ENCODE measurements at regions not wholly inside any gene's neighbourhood (a gene's known extent, or its start where the extent isn't known, plus 50 kb on each side); places are given as distances from the start of the nearest gene placed in this dataset.

- Histone ChIP-seq H3K4me1 (replicated peaks in 1 of 2; ENCODE audit: control insufficient read depth in 2 of 2, insufficient read depth in 2 of 2, low read length in 2 of 2) (peaks cover 20 to 25% of the 10 kb centered on the region in 2 experiments; a peak in 4 of 5 replicates), H3K36me3 (ENCODE audit: control insufficient read depth, insufficient read depth, low read length) (no peaks in the 10 kb centered on the region), H3K9ac (ENCODE audit: insufficient read depth in 1 of 2, low read depth in 2 of 2, low read length in 2 of 2) (no peak overlapping the region; a peak in 1 of 4 replicates), H2AFZ (ENCODE audit: low read depth, low read length) (0 out of 2 replicates have a peak overlapping the region, but pooled peaks have one; percentile 70), H3K27ac (ENCODE audit: extremely low read depth, low read depth, low read length) (peak overlapping the region; percentile 84; the same call in 2 of the 3 replicates), H4K20me1 (replicated peaks; ENCODE audit: control insufficient read depth, insufficient read depth, low read length) (no peaks in the 10 kb centered on the region), H3K4me2 (ENCODE audit: insufficient read depth, low read length) (peak overlapping the region; percentile 36; the same call in 1 of the 2 replicates), H3K27me3 (ENCODE audit: control insufficient read depth in 2 of 2, insufficient read depth in 2 of 2, low read length in 2 of 2) (no peaks in the 10 kb centered on the region), H3K9me3 (replicated peaks; ENCODE audit: control insufficient read depth, insufficient read depth, low read depth, low read length) (peaks cover 4% of the 10 kb centered on the region), H3K79me2 (ENCODE audit: control insufficient read depth, insufficient read depth, low read length) (no peaks in the 10 kb centered on the region), H3K9me1 (ENCODE audit: control insufficient read depth, insufficient read depth, low read length) (no peaks in the 10 kb centered on the region), H3K4me3 (no peak overlapping the region)
- ATAC-seq, result no peak
- no peak for DNase-seq (ENCODE audit: extremely low read depth in 1 of 4, low spot score in 3 of 4)
- peak; percentile 54 for FAIRE-seq
- in situ Hi-C loops (cut with MboI), result no loop called here
- 89% methylated on average over 2 of the region's 6 CpGs for WGBS (ENCODE audit: insufficient coverage, low coverage, missing lambda C conversion rate)
- intact Hi-C loops (cut with micrococcal nuclease), result no loop called here
- BruUV-seq (replicated peaks), result no TSS peak
- POLR2A ChIA-PET, result no interaction called here
- CTCF ChIA-PET (ENCODE audit: low intra/inter-chr PET ratio), result no interaction called here
- TF ChIP-seq ZNF197 (CRISPR knock-in tag; IDR thresholded peaks at IDR 0.05; ENCODE audit: low read depth) (no peak), JUN (IDR thresholded peaks at IDR 0.05; ENCODE audit: borderline replicate concordance, low read depth, low read length) (no peak), JUN (CRISPR knock-in tag; IDR thresholded peaks at IDR 0.05; ENCODE audit: borderline replicate concordance) (no peak), SMARCA5 (IDR thresholded peaks at IDR 0.05) (peak; percentile 84; the same call in 1 of the 2 replicates), CSDE1 (IDR thresholded peaks at IDR 0.05) (0 out of 4 replicates have a peak, but pooled peaks of 1 of the 2 experiments have one; percentile 42), MED1 (CRISPR knock-in tag; IDR thresholded peaks at IDR 0.05; ENCODE audit: borderline replicate concordance) (no peak), ZC3H11A (IDR thresholded peaks at IDR 0.05; ENCODE audit: low read depth, low read length) (no peak), NR2C1 (IDR thresholded peaks at IDR 0.05) (0 out of 2 replicates have a peak, but pooled peaks have one; percentile 17), NR2C1 (tag; IDR thresholded peaks at IDR 0.05) (no peak), ARID2 (IDR thresholded peaks at IDR 0.05) (peak; percentile 98), PHB2 (IDR thresholded peaks at IDR 0.05; ENCODE audit: low read depth) (peak; percentile 25; the same call in 1 of the 2 replicates), TAF1 (IDR thresholded peaks at IDR 0.05; ENCODE audit: control insufficient read depth, extremely low read depth, insufficient read depth, low read length, severe bottlenecking) (no peak), ZNF3 (CRISPR knock-in tag; IDR thresholded peaks at IDR 0.05) (no peak)
- TF ChIP-seq, protein P1, sequence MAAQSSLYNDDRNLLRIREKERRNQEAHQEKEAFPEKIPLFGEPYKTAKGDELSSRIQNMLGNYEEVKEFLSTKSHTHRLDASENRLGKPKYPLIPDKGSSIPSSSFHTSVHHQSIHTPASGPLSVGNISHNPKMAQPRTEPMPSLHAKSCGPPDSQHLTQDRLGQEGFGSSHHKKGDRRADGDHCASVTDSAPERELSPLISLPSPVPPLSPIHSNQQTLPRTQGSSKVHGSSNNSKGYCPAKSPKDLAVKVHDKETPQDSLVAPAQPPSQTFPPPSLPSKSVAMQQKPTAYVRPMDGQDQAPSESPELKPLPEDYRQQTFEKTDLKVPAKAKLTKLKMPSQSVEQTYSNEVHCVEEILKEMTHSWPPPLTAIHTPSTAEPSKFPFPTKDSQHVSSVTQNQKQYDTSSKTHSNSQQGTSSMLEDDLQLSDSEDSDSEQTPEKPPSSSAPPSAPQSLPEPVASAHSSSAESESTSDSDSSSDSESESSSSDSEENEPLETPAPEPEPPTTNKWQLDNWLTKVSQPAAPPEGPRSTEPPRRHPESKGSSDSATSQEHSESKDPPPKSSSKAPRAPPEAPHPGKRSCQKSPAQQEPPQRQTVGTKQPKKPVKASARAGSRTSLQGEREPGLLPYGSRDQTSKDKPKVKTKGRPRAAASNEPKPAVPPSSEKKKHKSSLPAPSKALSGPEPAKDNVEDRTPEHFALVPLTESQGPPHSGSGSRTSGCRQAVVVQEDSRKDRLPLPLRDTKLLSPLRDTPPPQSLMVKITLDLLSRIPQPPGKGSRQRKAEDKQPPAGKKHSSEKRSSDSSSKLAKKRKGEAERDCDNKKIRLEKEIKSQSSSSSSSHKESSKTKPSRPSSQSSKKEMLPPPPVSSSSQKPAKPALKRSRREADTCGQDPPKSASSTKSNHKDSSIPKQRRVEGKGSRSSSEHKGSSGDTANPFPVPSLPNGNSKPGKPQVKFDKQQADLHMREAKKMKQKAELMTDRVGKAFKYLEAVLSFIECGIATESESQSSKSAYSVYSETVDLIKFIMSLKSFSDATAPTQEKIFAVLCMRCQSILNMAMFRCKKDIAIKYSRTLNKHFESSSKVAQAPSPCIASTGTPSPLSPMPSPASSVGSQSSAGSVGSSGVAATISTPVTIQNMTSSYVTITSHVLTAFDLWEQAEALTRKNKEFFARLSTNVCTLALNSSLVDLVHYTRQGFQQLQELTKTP (IDR thresholded peaks at IDR 0.05; ENCODE audit: low read depth in 1 of 2, partially characterized antibody in 2 of 2), result peak in 1 of 2 experiments; percentile 61
- TF ChIP-seq, protein P2, sequence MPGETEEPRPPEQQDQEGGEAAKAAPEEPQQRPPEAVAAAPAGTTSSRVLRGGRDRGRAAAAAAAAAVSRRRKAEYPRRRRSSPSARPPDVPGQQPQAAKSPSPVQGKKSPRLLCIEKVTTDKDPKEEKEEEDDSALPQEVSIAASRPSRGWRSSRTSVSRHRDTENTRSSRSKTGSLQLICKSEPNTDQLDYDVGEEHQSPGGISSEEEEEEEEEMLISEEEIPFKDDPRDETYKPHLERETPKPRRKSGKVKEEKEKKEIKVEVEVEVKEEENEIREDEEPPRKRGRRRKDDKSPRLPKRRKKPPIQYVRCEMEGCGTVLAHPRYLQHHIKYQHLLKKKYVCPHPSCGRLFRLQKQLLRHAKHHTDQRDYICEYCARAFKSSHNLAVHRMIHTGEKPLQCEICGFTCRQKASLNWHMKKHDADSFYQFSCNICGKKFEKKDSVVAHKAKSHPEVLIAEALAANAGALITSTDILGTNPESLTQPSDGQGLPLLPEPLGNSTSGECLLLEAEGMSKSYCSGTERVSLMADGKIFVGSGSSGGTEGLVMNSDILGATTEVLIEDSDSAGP (CRISPR knock-in tag; IDR thresholded peaks at IDR 0.05), result 0 out of 2 replicates have a peak, but pooled peaks have one; percentile 47
- TF ChIP-seq, protein P3, sequence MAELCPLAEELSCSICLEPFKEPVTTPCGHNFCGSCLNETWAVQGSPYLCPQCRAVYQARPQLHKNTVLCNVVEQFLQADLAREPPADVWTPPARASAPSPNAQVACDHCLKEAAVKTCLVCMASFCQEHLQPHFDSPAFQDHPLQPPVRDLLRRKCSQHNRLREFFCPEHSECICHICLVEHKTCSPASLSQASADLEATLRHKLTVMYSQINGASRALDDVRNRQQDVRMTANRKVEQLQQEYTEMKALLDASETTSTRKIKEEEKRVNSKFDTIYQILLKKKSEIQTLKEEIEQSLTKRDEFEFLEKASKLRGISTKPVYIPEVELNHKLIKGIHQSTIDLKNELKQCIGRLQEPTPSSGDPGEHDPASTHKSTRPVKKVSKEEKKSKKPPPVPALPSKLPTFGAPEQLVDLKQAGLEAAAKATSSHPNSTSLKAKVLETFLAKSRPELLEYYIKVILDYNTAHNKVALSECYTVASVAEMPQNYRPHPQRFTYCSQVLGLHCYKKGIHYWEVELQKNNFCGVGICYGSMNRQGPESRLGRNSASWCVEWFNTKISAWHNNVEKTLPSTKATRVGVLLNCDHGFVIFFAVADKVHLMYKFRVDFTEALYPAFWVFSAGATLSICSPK (IDR thresholded peaks at IDR 0.05; ENCODE audit: borderline replicate concordance), result 0 out of 2 replicates have a peak, but pooled peaks have one; percentile 38
These were observed 78.1 kb upstream of the PPP2R5C start for GRCh38 chr14:101683365-101683764.

All from K562 (cell line).